Fibroblast of mammary gland (primary cell): ENCODE measurements at regions not wholly inside any gene's neighbourhood (a gene's known extent, or its start where the extent isn't known, plus 50 kb on each side); places are given as distances from the start of the nearest gene placed in this dataset.
A peak's percentile ranks its signal among the peaks of the same experiment; 100 is the strongest.

Source experiments
- DNase-seq: peaks from one replicate; pipeline ENCODE4 v3.0.0-alpha.2; 2010; ENCODE audit warnings: low read depth
- H3K4me3 ChIP-seq: 2 replicates; pipeline ENCODE4 v1.5.1; 2011; ENCODE audit warnings: low read depth, mild to moderate bottlenecking, low read length, moderate library complexity; ENCODE audit not compliant: control insufficient read depth
- CTCF ChIP-seq: conservative IDR thresholded peaks from 2 replicates; pipeline ENCODE4 v1.5.1; 2011; ENCODE audit warnings: low read depth, low read length, inconsistent platforms; ENCODE audit not compliant: control insufficient read depth, insufficient read depth

DNA sequence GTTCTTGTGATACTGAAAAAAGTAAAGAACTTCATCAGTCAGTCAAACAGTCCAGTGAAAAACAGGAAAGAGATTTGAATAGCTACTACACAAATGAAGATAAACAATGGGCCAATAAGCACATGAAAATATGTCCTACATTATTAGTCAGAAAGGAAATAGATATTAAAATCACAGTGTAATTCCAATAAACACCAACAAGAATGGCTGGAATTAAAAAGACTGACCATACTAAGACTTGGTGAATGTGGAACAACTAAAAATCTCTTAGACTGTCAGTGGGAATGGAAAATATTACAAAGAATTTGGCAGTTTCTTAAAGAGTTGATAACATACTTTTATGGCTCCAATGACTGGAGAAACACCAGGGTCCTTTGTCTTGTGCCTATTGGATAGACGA is 241.8 kb upstream of the USP24 start:
- no peak for DNase-seq
- H3K4me3 ChIP-seq, result no peak overlapping the region
- no peak for TF ChIP-seq CTCF

GRCh38 chr1:55448261-55448660 is 233.1 kb upstream of the USP24 start:
- TF ChIP-seq CTCF, result no peak
- DNase-seq, result no peak
- H3K4me3 ChIP-seq, result no peak overlapping the region

GRCh38 chr1:55447488-55447887 is 232.3 kb upstream of the USP24 start:
- no peak overlapping the region for H3K4me3 ChIP-seq
- no peak for TF ChIP-seq CTCF
- peak; percentile 50 for DNase-seq

GRCh38 chr1:55446351-55446750 is 231.2 kb upstream of the USP24 start:
- peak; percentile 56 for DNase-seq
- no peak for TF ChIP-seq CTCF
- no peak overlapping the region for H3K4me3 ChIP-seq

- TF ChIP-seq CTCF, result no peak
- DNase-seq, result no peak
- H3K4me3 ChIP-seq, result no peak overlapping the region
Measured at GRCh38 chr1:55445416-55445815, 230.3 kb upstream of the USP24 start.

GRCh38 chr1:55444667-55445066 is 229.5 kb upstream of the USP24 start:
- no peak for TF ChIP-seq CTCF
- DNase-seq, result no peak
- H3K4me3 ChIP-seq, result no peak overlapping the region
